ENCODE measurements at regions not wholly inside any gene's neighbourhood (a gene's known extent, or its start where the extent isn't known, plus 50 kb on each side); places are given as distances from the start of the nearest gene placed in this dataset.

GRCh38 chr16:73848993-73849392 is 447.6 kb upstream of the PSMD7 start:
- H4K8ac ChIP-seq (ENCODE audit: low read depth in 2 of 2, low read length in 2 of 2) = no peak overlapping the region
- H2BK120ac ChIP-seq (ENCODE audit: low read depth, low read length) = no peak overlapping the region
- H3K9me3 ChIP-seq (ENCODE audit: control insufficient read depth, insufficient read depth, low read length) = no peaks in the 10 kb centered on the region; the same call in 1 of the 2 replicates
- no peak overlapping the region for H3K23ac ChIP-seq (ENCODE audit: low read depth, low read length)
- no peak overlapping the region for H3K14ac ChIP-seq (replicated peaks; ENCODE audit: low read depth, low read length)
- no peak overlapping the region for H2AFZ ChIP-seq (replicated peaks; ENCODE audit: low read length, poor library complexity)
- H3K27ac ChIP-seq (ENCODE audit: insufficient read depth, low read length) = no peak overlapping the region
- H3K79me1 ChIP-seq (ENCODE audit: low read depth in 1 of 2, low read length in 2 of 2) = no peaks in the 10 kb centered on the region
- H3K9ac ChIP-seq (ENCODE audit: low read depth, low read length) = no peak overlapping the region
- ChIA-PET POLR2A (ENCODE audit: unreplicated experiment) (no interaction called here), CTCF (no interaction called here)
- H3K56ac ChIP-seq (ENCODE audit: extremely low read depth, insufficient read depth, low read length) = no peak overlapping the region
- no peak overlapping the region for H2BK5ac ChIP-seq (ENCODE audit: low read depth, low read length, poor library complexity, severe bottlenecking)
- H3K4me1 ChIP-seq (ENCODE audit: control insufficient read depth, insufficient read depth, low read length) = no peaks in the 10 kb centered on the region
- intact Hi-C loops (cut with micrococcal nuclease) (no loop called here), dilution Hi-C loops (cut with HindIII; ENCODE audit: low sequenced_read_pairs, unreplicated experiment) (no loop called here), in situ Hi-C loops (cut with MboI; ENCODE audit: low sequenced_read_pairs) (no loop called here)
- BruUV-seq (replicated peaks) = no TSS peak
- H3K4ac ChIP-seq (ENCODE audit: low read depth, low read length) = no peak overlapping the region
- no peak overlapping the region for H2BK20ac ChIP-seq (ENCODE audit: low read depth, low read length)
- no peak overlapping the region for H3K4me3 ChIP-seq (ENCODE audit: insufficient read depth, low read depth, low read length)
- no peak overlapping the region for H2BK15ac ChIP-seq (ENCODE audit: low read depth, low read length)
- H2AK9ac ChIP-seq (replicated peaks; ENCODE audit: low read depth, low read length, poor library complexity) = no peak overlapping the region
- H3K9me1 ChIP-seq (ENCODE audit: insufficient read depth, low read length) = no peaks in the 10 kb centered on the region
- H3K18ac ChIP-seq (ENCODE audit: low read depth, low read length) = no peak overlapping the region
- no peak overlapping the region for H2AK5ac ChIP-seq (ENCODE audit: low read depth, low read length)
- H4K91ac ChIP-seq (ENCODE audit: insufficient read depth, low read depth, low read length) = no peak overlapping the region
- H4K5ac ChIP-seq (ENCODE audit: low read depth, low read length) = no peak overlapping the region
- WGBS, 2 experiments (ENCODE audit: extremely low coverage in 2 of 2, insufficient read length in 1 of 2) = 43% methylated on average over 1 of the region's 4 CpGs; no CpG with 5 or more reads in 1 of the 2 experiments
- H4K20me1 ChIP-seq (ENCODE audit: insufficient read depth, low read length) = no peaks in the 10 kb centered on the region
- H3K27me3 ChIP-seq (ENCODE audit: control insufficient read depth, insufficient read depth, low read length) = no peaks in the 10 kb centered on the region
- ATAC-seq (ENCODE audit: low read depth) = no peak
- TF ChIP-seq ELK1 (IDR thresholded peaks at IDR 0.05; ENCODE audit: borderline replicate concordance, low read depth, low read length) = no peak
- TF ChIP-seq MAZ (IDR thresholded peaks at IDR 0.05; ENCODE audit: borderline replicate concordance, low read depth, low read length) = no peak
- TF ChIP-seq RFX5 (IDR thresholded peaks at IDR 0.05; ENCODE audit: low read depth, low read length) = no peak
- no peak for TF ChIP-seq SMC3 (IDR thresholded peaks at IDR 0.05; ENCODE audit: low read depth, low read length)
- TF ChIP-seq NFE2L2 (IDR thresholded peaks at IDR 0.05; ENCODE audit: low read depth, low read length) = no peak
- no peak for TF ChIP-seq RCOR1 (IDR thresholded peaks at IDR 0.05; ENCODE audit: insufficient replicate concordance, low read length)
- TF ChIP-seq RAD21 (IDR thresholded peaks at IDR 0.05; ENCODE audit: low read length) = no peak
- no peak for TF ChIP-seq MXI1 (IDR thresholded peaks at IDR 0.05; ENCODE audit: borderline replicate concordance, low read depth, low read length)
- H3K4me2 ChIP-seq (ENCODE audit: low read depth, low read length) = no peak overlapping the region
- H3K36me3 ChIP-seq (ENCODE audit: control insufficient read depth, insufficient read depth, low read length) = no peaks in the 10 kb centered on the region
- no peak for DNase-seq
